Brain microvascular endothelial cell (primary cell): ENCODE measurements at regions not wholly inside any gene's neighbourhood (a gene's known extent, or its start where the extent isn't known, plus 50 kb on each side); places are given as distances from the start of the nearest gene placed in this dataset.
"Not testable (repeated sequence)": the region's sequence is repeated elsewhere in the genome, so short reads cannot be mapped to it uniquely, and the experiment has no call there.

Experiments
- DNase-seq: peaks from one replicate; pipeline ENCODE4 v3.0.0-alpha.2; 2020
- H3K27ac ChIP-seq: fragments of 250-450 bp; sonication (Bioruptor Pico); 2 replicates; pipeline ENCODE4 v1.5.1; 2020; ENCODE audit warnings: mild to moderate bottlenecking, moderate library complexity
- H3K27me3 ChIP-seq: fragments of 250-450 bp; sonication (Bioruptor Pico); replicated peaks from 2 replicates; pipeline ENCODE4 v1.5.1; 2020; ENCODE audit warnings: mild to moderate bottlenecking
- H3K36me3 ChIP-seq: fragments of 250-450 bp; sonication (Bioruptor Pico); replicated peaks from 2 replicates; pipeline ENCODE4 v1.5.1; 2020; ENCODE audit warnings: mild to moderate bottlenecking
- H3K4me3 ChIP-seq: 2 replicates; pipeline ENCODE4 v1.5.1; 2011; ENCODE audit warnings: low read depth, mild to moderate bottlenecking, control low read depth, low read length, moderate library complexity
- in situ Hi-C: cut with HindIII; loops from 2 replicates; pipeline ENCODE4 v1.10.0; 2017; ENCODE audit warnings: low sequenced_read_pairs, low pct_ligation_motif_present
- TF ChIP-seq, protein P1 (sequence below): IDR thresholded peaks from 2 replicates; pipeline ENCODE4 v1.5.1; 2011; ENCODE audit warnings: low read depth, mild to moderate bottlenecking, moderate library complexity, low read length, control low read depth, inconsistent platforms; ENCODE audit errors: missing control alignments

- TF ChIP-seq, protein P1, sequence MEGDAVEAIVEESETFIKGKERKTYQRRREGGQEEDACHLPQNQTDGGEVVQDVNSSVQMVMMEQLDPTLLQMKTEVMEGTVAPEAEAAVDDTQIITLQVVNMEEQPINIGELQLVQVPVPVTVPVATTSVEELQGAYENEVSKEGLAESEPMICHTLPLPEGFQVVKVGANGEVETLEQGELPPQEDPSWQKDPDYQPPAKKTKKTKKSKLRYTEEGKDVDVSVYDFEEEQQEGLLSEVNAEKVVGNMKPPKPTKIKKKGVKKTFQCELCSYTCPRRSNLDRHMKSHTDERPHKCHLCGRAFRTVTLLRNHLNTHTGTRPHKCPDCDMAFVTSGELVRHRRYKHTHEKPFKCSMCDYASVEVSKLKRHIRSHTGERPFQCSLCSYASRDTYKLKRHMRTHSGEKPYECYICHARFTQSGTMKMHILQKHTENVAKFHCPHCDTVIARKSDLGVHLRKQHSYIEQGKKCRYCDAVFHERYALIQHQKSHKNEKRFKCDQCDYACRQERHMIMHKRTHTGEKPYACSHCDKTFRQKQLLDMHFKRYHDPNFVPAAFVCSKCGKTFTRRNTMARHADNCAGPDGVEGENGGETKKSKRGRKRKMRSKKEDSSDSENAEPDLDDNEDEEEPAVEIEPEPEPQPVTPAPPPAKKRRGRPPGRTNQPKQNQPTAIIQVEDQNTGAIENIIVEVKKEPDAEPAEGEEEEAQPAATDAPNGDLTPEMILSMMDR: no peak
- H3K36me3 ChIP-seq: no peaks in the 10 kb centered on the region
- in situ Hi-C loops: no loop called here
- DNase-seq: no peak
- H3K27ac ChIP-seq: no peak overlapping the region
- H3K4me3 ChIP-seq: no peak overlapping the region
- no peaks in the 10 kb centered on the region for H3K27me3 ChIP-seq
Observed at GRCh38 chr4:177494791-177495190, 52.6 kb upstream of the AGA start.

- in situ Hi-C loops, DNase-seq: not testable (repeated sequence)
Observed at GRCh38 chr4:177495626-177496025, 53.4 kb upstream of the AGA start.

GRCh38 chr4:177499537-177499936 is 57.3 kb upstream of the AGA start:
- in situ Hi-C loops: no loop called here
- H3K27ac ChIP-seq: no peak overlapping the region
- TF ChIP-seq, protein P1: no peak
- no peak for DNase-seq
- H3K27me3 ChIP-seq: no peaks in the 10 kb centered on the region
- no peaks in the 10 kb centered on the region for H3K36me3 ChIP-seq
- no peak overlapping the region for H3K4me3 ChIP-seq

More at GRCh38 chr4:177495626-177496025, 53.4 kb upstream of the AGA start:
- H3K27ac ChIP-seq, H3K36me3 ChIP-seq, H3K27me3 ChIP-seq, H3K4me3 ChIP-seq: not testable (repeated sequence)

GRCh38 chr4:177505171-177505615 is 63.0 kb upstream of the AGA start:
- Histone ChIP-seq H3K4me3 (no peak overlapping the region), H3K27ac (no peak overlapping the region), H3K36me3 (no peaks in the 10 kb centered on the region), H3K27me3 (no peaks in the 10 kb centered on the region)
- no peak for DNase-seq
- TF ChIP-seq, protein P1: peak; percentile 5
- in situ Hi-C loops: no loop called here

- Histone ChIP-seq H3K4me3 (no peak overlapping the region), H3K36me3 (no peaks in the 10 kb centered on the region), H3K27me3 (no peaks in the 10 kb centered on the region), H3K27ac (no peak overlapping the region)
- TF ChIP-seq, protein P1: no peak
- no peak for DNase-seq
- in situ Hi-C loops: no loop called here
Observed at GRCh38 chr4:177508662-177509061, 66.4 kb upstream of the AGA start.

- in situ Hi-C loops: no loop called here
- TF ChIP-seq, protein P1: no peak
- Histone ChIP-seq H3K27ac (no peak overlapping the region), H3K36me3 (no peaks in the 10 kb centered on the region), H3K27me3 (no peaks in the 10 kb centered on the region), H3K4me3 (no peak overlapping the region)
- DNase-seq: no peak
Observed at GRCh38 chr4:177509226-177509745, 67.0 kb upstream of the AGA start.
